NCI-H2227 treated with DMSO at 0.1 percent for 48 hours (cell line): ENCODE measurements at regions not wholly inside any gene's neighbourhood (a gene's known extent, or its start where the extent isn't known, plus 50 kb on each side); places are given as distances from the start of the nearest gene placed in this dataset.
"Not testable (repeated sequence)": the region's sequence is repeated elsewhere in the genome, so short reads cannot be mapped to it uniquely, and the experiment has no call there.

ENCODE experiments used
- DNase-seq: peaks from one replicate; lab custom pipeline; 2025; lab: John Stamatoyannopoulos, UW

- DNase-seq: no peak
Measured at GRCh38 chr7:131019351-131019750, 285.3 kb upstream of the KLF14 start.

- no peak for DNase-seq
Measured at GRCh38 chr7:131020759-131021261, 286.8 kb upstream of the KLF14 start.

GRCh38 chr7:131021460-131021859, 287.5 kb upstream of the KLF14 start:
- DNase-seq: no peak

- DNase-seq: peak; percentile 22
Measured at GRCh38 chr7:131021902-131022301, 287.9 kb upstream of the KLF14 start.

- DNase-seq: no peak
Measured at GRCh38 chr7:131026297-131027000, 292.4 kb upstream of the KLF14 start.

- DNase-seq: no peak
Measured at GRCh38 chr7:131027287-131027773, 293.3 kb upstream of the KLF14 start.

- no peak for DNase-seq
Measured at GRCh38 chr7:131028295-131028694, 294.3 kb upstream of the KLF14 start.

- no peak for DNase-seq
Measured at GRCh38 chr7:131029002-131029401, 295.0 kb upstream of the KLF14 start.

- DNase-seq: no peak
Measured at GRCh38 chr7:131031099-131031868, 296.4 kb upstream of the MKLN1 start.

GRCh38 chr7:131032786-131033185, 294.9 kb upstream of the MKLN1 start:
- no peak for DNase-seq

GRCh38 chr7:131034166-131034881, 293.4 kb upstream of the MKLN1 start:
- no peak for DNase-seq

GRCh38 chr7:131035088-131035770, 292.4 kb upstream of the MKLN1 start:
- no peak for DNase-seq

GRCh38 chr7:131038153-131038552, 289.5 kb upstream of the MKLN1 start:
- no peak for DNase-seq

- DNase-seq: no peak
Measured at GRCh38 chr7:131039355-131039762, 288.3 kb upstream of the MKLN1 start.

GRCh38 chr7:131039836-131040235, 287.8 kb upstream of the MKLN1 start:
- no peak for DNase-seq

GRCh38 chr7:131040467-131040932, 287.2 kb upstream of the MKLN1 start:
- peak; percentile 76 for DNase-seq

- DNase-seq: not testable (repeated sequence)
Measured at GRCh38 chr7:131041012-131041695, 286.5 kb upstream of the MKLN1 start.

- DNase-seq: no peak
Measured at GRCh38 chr7:131042269-131043160, 285.2 kb upstream of the MKLN1 start.

- DNase-seq: no peak
Measured at GRCh38 chr7:131045526-131045925, 282.1 kb upstream of the MKLN1 start.

- no peak for DNase-seq
Measured at GRCh38 chr7:131046246-131046645, 281.4 kb upstream of the MKLN1 start.
